ENCODE measurements at regions not wholly inside any gene's neighbourhood (a gene's known extent, or its start where the extent isn't known, plus 50 kb on each side); places are given as distances from the start of the nearest gene placed in this dataset.

DNA sequence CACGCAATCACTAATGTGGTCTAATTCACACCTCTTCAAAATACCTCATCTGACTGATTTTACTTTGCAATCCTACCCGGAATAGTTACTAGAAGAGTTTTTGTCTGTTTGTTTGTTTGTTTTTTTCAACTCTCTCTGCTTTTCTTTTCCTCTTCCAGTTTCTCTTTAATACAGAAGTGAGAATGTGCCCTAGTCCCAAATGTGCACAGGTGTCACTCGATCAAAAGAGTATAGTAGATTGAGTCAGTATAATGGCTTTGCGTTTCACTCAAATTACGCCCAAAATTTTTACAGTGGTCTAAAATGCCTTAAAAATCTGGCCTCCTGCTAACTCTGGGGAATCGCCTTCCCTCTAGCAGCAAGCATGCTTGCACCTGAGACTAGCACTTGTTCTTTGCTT, 1536.8 kb downstream of the KCNT2 start:
- no peak for DNase-seq (ENCODE audit: low spot score)

DNA sequence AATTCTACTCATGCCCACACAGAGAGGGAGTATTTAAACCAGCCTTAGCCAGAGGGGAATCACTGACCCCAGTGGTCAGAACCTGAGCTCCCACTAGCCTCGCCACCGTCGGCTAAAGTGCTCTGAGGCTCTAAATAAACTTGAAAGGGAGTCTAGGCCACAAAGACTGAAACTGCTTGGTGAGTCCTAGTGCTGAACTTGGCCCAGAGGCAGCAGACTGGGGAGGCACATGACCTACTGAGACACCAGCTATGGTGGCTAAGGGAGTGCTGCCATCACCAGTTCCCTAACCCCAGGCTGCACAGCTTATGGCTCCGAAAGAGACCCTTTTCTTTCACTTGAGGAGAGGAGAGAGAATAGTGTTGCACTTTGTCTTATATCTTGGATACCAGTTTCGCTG, 1542.8 kb downstream of the KCNT2 start:
- no peak for DNase-seq (ENCODE audit: low spot score)

DNA sequence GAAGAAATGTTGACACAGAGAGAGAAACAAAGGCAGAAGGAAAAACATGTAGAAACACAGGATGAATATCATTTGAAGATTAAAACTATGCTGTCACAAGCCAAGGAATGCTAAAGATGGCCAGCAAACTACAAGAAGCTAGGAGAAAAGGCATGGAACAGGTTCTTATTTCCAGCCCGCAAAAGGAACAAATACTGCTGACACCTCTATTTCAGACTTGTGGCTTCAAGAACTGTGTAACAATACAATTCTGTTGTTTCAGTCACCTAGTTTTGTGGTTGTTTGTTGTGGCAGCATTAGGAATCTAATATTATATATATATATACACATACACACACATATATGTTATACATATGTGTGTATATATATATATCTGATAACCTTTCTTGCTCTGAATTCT, 1543.9 kb downstream of the KCNT2 start:
- DNase-seq (ENCODE audit: low spot score): no peak

DNA sequence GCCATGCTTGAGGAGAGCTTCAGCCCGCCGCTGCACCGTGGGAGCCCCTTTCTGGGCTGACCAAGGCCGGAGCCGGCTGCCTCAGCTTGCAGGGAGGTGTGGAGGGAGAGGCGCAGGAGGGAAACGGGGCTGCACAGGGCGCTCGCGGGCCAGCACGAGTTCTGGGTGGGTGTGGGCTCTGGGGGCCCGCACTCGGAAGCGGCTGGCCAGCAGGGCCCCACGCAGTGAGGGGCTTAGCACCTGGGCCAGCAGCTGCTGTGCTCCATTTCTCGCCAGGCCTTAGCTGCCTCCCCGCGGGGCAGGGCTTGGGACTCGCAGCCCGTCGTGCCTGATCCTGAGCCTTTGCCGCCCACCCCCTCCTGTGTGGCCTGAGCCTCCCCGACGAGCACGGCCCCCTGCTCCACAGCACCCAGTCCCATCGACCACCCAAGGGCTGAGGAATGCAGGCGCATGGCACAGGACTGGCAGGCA, 1554.0 kb downstream of the KCNT2 start:
- no peak for DNase-seq (ENCODE audit: low spot score)

DNA sequence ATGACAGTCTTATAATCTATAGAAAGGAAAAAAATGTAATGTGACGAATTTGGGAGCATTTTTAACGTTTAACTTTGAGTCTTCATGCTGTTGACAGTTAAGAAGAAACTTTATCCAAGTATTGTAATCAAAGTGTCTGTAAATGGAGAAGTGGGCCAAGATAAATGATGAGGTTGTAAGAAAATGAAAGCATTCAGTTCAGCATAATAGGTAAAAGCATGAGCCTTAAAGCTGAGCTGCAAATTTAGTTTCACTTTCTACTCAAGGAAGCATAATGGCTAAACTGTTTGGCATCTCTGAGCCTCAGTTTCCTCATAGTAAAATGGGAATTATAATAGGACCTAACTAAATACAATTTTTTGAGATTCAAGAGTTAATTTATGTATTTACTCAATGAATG, 1554.8 kb downstream of the KCNT2 start:
- DNase-seq (ENCODE audit: low spot score): no peak

DNA sequence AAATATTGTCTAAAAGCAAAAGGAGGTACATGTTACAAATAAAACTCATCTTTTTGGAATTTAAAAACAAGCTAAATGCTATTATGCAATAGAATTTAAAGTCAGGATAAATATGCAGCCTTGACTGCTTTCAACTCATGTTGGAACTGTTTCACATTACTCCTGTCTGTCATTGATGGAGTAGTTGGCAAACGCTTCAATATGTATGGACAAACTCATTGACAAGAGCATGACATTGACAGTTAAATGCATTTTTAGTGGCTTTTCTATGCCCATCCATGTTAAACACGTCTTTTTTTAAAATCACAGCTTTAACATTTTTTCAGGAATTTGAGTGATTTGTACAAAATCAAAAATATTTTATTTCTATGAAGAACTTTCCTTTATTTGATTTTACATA, 1560.5 kb downstream of the KCNT2 start:
- DNase-seq (ENCODE audit: low spot score): no peak

DNA sequence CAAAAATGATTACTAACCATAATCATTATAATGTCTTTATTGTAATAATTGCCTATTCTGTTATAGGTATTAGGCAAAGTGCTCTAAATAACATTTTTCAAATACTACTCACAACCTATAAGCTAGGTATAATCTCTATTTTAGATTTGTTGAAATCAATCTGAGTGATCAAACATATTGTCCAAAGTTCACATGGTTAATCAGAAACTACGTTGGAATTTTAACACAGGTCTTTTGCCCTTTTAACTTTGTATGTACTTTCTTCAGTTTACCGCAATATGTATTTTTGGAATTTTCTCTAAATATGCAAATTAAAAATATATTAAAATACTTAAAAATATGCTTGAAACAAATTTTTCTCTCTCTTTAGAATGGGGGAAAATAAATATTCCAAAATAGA, 1563.2 kb downstream of the KCNT2 start:
- DNase-seq (ENCODE audit: low spot score): no peak

DNA sequence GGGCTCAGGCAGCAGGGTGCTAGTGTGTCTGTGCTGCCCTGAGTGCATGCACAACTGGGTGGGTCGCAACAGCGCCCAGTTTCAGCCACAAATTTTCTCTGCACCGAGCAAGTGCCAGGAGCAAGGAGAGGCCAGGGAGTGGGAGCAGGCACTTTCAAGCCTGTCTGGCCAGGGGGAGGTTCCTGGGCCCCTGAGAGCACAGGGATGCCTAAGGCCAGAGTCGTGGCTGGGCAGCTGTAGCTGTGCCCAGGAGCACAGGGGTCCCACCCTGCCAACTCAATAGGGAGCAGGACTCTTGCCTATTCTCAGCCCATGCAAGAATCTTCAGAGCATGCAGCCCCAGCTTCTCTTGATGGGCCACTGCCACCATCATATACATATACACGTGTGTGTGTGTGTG, 1577.4 kb downstream of the KCNT2 start:
- DNase-seq (ENCODE audit: low spot score): no peak

DNA sequence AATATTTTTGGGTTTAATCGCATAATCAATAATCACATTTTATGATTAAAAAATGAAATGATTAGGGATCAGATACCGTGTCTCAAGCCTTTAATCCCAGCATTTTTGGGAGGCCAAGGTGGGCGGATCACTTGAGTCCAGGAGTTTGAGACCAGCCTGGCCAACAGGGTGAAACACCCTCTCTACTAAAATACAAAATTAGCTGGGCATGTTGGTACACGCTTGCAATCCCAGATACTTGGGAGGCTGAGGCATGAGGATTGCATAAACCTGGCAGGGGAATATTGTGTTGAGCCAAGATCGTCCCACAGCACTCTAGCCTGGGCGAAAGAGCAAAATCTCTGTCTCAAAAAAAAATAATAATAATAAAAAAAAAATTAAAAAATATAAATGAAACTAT, 1581.4 kb downstream of the KCNT2 start:
- no peak for DNase-seq (ENCODE audit: low spot score)

DNA sequence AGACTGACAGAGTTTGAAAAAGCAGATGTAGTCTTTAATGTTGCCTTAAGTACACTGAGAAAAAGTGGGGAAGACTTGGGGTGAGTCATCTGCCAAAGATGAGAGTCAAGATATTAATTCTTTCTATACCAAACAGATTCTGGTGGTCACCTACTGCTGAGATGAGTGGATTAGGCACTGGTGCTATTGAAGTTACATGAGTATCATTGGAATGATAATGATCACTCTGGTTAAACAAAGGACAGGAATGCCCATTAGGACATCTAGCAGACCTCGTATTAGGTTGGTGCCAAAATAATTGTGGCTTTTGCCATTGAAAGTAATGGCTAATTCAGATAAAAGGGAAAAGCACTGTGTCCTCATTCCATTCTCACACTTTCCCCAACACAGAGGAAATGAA, 1588.9 kb downstream of the KCNT2 start:
- peak; percentile 20 for DNase-seq (ENCODE audit: low spot score)

DNA sequence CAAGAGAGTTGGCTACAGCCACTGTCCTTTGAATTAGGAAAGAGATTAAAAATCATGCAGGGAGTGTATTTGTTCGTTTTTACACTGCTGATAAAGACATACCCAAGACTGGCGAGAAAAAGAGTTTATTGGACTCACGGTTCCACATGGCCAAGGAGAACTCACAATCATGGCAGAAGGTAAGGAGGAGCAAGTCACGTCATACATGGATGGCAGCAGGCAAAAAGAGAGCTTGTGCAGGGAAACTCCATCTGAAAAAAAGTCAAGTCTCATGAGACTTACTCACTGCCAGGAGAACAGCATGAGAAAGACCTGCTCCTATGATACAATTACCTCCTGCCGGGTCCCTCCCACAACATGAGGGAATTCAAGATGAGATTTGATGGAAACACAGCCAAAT, 1595.2 kb downstream of the KCNT2 start:
- DNase-seq (ENCODE audit: low spot score): no peak

DNA sequence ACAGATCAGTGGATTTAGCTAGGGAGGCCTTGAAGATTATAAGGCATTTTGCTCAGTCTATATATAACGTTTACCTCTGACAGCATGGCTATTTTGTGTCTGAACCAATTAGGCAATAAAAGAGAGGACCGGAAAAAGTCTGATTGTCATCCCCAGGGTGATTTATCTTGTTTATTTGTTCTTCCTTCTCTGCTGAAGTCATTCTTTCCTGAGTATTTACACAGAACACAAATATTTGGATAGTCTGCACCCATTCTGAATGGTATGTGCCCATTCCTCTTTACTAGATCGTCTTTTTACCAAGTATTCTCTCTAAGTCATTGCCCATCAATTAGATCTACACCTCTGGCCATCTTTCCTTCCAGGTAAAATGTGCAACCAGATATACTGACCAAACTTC, 1602.9 kb downstream of the KCNT2 start:
- DNase-seq (ENCODE audit: low spot score): no peak

DNA sequence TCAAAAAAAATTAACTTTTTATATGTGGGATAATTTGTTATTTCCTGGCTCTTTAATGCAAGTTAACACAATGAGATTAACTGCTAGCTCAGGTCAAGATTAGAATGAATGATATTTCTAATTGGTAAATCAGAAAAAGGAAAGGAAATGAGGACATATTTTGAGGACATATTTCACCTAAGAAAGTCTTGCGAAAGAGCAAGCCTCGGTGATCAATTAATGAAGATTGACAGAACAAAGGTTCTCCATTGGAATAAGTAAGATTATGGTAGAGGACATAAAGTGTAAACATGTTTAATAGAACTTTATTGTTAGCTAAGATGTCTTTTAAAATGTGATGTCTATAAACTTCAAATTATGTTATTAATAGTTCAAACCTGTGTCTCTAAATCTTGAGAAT, 1617.8 kb downstream of the KCNT2 start:
- DNase-seq (ENCODE audit: low spot score): no peak

DNA sequence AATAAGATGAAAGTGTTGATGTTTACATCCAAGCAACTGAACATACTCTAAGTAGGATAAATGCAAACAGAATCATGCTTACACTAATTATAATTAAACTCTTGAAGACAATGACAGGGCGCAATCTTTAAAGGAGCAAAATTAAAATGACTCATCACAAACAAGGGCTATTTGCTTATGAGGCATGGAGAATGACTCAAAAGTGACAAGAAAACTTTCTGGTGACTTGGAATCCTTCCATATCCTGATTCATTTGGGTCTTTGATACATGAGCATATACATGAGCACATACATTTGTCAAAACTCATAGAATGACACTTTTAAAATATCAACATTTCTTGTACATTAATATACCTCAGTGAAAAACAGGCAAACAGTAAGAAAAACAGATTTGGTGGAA, 1632.3 kb downstream of the KCNT2 start:
- no peak for DNase-seq (ENCODE audit: low spot score)

DNA sequence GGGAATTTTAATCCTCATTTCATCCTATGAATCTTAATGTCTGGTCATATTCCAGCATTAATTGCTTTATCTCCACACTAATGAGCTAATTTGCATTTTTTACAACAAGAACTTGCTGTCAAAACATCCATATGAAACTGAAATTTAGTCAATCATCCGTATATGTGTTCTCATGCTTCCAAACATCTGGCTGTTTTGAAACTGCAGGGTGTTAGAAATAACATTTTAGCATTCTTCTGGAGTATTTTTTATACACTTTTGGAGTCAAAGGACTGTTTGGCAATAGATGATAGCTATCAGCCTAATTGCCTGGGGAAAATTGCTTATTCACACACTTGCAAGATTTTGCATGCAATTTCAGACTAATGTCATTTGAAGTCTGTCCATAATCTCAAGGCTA, 1639.3 kb downstream of the KCNT2 start:
- DNase-seq (ENCODE audit: low spot score): no peak

DNA sequence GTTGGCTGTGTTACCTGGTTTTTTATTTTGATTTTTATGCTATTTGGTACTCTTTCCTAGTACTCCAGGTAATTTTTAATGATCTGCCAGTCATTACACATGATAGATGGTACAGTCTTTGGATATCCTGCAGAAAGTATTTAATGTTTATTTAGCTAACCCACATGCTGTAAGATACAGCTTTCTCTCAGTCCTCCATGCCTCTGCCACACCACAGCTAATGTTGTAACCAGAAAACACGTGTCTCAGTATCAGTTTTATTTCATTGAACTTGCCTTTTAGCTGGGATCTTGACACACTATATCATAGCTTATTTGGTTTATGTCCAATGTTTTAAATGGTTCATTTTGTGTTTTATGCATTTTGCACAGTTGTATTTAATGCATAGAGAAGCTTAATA, 1648.4 kb downstream of the KCNT2 start:
- no peak for DNase-seq (ENCODE audit: low spot score)

DNA sequence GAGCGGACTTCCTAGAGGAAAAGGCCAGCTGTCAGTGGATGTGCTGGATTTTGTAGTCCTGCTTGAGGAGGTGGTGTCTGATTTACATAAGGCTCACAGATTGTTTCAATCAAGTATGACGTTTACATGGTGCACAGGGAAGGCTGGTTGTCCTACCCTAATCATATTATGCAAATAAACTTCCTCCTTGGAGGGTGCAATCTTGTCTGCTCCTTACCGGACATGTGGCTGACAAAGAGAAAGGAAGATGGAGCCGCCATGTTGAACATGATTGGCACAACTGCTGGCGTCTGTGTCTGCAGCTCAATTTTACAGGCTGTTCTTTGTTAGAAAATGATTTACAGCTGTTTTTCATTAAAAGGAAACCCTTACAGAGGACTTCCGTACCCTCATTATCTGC, 1656.1 kb downstream of the KCNT2 start:
- DNase-seq (ENCODE audit: low spot score): no peak

DNA sequence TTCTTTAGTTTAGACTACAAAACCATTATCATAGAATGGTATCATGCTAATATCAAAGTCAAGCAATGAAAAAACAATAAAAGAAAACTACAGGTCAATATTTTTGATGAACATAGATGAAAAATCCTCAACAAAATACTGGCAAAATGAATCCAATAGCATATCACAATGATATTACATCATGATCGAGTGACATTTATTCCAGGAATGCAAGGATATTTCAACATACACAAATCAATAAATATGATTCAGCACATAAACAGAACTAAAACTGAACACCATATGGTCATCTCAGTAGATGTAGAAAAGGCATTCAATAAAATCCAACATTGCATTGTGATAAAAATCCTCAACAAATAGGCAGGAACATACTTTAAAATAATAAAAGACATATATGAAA, 1657.7 kb downstream of the KCNT2 start:
- no peak for DNase-seq (ENCODE audit: low spot score)

DNA sequence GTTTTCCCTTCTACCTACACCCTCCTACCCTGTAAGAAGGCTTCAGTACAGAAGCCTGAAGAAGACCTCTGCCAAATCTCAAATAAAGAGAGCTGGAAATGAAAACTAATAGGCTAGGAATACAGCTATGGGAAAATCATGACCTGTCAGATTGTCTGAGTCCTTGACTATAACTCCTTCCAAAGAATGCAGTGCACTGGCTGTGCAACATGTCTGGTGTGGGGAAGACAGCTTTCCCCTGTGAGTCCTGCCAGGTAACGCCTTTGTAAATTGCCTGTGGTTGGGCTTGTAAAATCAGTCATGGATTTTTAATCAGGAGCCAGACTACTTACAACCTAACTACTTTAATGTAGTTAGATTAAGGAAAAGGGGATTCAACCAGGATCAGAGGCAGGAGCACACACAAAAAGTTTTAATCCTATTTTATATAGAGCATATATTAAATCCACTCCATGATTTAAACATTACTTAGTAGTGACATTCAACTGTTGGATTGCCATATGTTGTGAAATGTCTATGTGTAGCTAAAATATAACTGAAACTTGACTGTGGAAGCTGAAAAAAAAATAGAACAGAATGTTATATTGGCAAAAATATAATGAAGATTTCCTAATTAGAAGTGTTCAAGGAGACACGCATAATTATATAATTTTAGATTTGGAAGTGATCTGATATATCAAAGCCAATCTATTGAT, 1667.8 kb downstream of the KCNT2 start:
- peak; percentile 8 for DNase-seq (ENCODE audit: low spot score)

DNA sequence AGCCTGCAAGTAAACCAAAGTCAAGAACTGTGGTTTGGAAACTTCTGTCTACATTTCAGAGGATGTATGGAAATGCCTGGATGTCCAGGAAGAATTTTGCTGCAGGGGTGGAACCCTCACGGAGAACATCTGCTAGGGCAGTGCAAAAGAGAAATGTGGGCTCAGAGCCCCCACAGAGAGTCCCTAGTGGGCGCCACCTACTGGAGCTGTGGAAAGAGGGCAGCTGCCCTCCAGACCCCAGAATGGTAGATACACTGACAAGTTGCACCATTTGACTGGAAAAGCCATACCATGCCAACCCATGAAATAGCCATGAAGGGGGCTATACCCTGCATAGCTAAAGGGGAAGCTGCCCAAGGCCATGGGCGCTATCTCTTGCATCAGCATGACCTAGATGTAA, 1672.4 kb downstream of the KCNT2 start:
- DNase-seq (ENCODE audit: low spot score): no peak

DNA sequence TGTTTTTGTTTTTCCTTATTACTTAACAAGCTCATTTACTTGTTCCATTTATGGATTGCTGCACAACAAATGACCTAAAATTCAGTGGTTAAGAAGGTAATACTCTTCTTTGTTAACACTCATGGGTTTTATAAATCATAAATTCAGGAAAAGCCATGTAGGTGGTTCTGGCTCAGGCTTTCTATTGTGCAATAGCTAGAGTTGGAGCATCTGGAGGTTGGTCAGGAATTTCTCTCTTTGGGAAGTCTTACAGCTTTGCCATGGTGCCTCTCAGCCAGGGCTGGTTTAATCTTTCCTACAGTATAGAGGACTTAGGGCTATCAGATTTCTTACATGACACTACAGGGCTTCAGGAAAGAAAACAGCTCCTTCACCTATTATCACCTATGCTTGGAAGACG, 1677.1 kb downstream of the KCNT2 start:
- no peak for DNase-seq (ENCODE audit: low spot score)

DNA sequence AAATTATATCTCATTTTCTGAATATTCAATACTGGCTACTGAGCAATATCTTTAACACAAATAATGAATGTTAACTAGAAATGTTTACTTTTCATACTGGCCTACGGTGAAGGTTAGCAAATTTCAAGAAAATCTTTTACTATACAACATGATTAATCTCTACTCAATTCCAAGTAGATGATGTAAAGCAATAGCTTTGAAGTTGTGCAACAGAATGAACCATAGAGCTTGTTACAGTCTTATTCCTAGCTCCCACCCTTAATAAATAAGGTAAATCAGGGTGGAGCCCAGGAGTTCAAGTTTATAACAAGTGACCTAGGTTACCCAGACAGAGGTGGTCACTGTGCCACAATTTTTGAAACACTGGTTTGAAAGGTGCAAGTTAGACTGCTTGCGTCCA, 1678.1 kb downstream of the KCNT2 start:
- DNase-seq (ENCODE audit: low spot score): no peak

DNA sequence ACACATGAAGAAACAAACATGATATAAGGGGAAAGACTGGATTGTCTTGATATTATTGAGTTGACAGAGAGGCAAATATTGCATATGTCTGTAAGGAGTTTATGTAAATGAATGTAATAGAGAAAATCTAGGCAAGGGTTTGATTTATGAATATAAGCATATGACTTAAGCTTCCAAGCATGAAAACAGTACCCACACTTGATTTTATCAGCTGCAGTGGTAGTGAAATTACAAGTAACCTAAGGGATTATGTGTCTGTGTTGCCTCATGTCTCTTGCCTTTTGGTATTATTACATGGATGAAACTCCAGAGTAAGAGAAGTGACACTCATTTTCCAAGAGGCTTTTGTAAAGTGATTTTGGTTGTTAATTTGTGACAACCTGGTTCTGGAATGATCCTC, 1678.9 kb downstream of the KCNT2 start:
- no peak for DNase-seq (ENCODE audit: low spot score)

DNA sequence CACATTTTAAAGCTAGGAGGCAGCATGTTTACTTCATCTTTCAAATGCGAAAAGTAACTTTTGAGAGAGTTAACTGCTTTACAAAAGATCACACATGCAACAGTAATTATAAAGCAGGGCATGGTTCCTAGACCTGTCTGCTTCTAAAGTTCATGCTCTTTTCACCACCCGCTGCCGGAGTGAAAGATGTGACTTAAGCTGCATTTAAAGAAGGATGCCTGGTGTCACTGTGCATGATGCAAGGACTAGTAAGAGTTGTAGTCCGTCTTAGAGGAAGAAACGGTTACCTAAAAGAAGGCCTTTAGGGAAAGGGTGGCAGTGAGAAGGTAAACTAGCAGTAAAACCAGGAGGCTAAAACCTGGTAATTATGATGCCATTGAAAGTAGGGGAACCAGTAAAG, 1689.1 kb downstream of the KCNT2 start:
- DNase-seq (ENCODE audit: low spot score): no peak

DNA sequence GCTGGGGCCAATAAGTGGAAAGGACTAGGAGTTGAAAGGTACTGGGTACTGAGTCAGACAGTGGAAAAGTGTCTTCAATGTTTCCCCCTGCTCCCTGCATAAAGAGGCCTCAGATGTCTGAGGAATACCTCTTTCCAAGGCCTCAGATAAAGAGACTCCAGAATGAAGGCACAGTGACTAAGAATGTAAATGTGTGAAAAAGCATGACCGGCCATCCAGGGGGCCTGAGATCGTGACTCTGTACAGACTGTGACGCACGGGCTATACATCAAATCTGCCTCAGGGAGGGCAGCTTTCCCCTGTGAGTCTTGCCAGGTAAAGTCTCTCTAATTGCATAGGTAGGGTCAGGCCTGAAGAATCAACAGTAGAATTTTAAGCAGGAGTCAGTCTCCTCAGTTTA, 1690.5 kb downstream of the KCNT2 start:
- no peak for DNase-seq (ENCODE audit: low spot score)
